ENCODE measurements at regions not wholly inside any gene's neighbourhood (a gene's known extent, or its start where the extent isn't known, plus 50 kb on each side); places are given as distances from the start of the nearest gene placed in this dataset.

DNA sequence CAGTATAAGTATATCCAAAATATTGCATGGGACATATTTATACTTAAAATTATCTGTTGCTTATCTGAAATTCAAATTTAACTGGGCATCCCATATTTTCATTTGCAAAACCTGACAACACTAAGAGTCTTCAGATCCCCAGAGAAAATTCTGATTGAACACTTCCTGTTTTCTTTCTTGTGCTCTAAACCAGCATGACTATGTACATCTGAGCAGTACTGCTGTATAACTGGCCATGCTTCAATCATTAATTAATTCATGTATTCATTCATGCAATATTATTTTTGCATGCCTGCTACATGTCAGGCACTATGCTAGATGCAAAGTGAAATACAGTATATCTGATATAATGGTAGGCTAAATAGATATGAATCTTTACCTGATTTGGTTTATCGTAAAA, 461.2 kb downstream of the TLR4 start:
- TF ChIP-seq SNAI2 (CRISPR knock-in tag; IDR thresholded peaks at IDR 0.05), result no peak
- no peak for ATAC-seq

- TF ChIP-seq ISL1 (CRISPR knock-in tag; IDR thresholded peaks at IDR 0.05) (no peak), BACH2 (CRISPR knock-in tag; IDR thresholded peaks at IDR 0.05; ENCODE audit: borderline replicate concordance) (no peak), CSDC2 (CRISPR knock-in tag; IDR thresholded peaks at IDR 0.05) (no peak), GLIS3 (CRISPR knock-in tag; IDR thresholded peaks at IDR 0.05) (no peak), ZNF70 (CRISPR knock-in tag; IDR thresholded peaks at IDR 0.05) (no peak), PPARA (CRISPR knock-in tag; IDR thresholded peaks at IDR 0.05; ENCODE audit: borderline replicate concordance) (no peak), ZC3H10 (CRISPR knock-in tag; IDR thresholded peaks at IDR 0.05) (no peak), ZNF8 (CRISPR knock-in tag; IDR thresholded peaks at IDR 0.05) (no peak), ZNF565 (CRISPR knock-in tag; conservative IDR thresholded peaks at IDR 0.05; ENCODE audit: low read depth) (no peak)
- TF ChIP-seq, protein P1, sequence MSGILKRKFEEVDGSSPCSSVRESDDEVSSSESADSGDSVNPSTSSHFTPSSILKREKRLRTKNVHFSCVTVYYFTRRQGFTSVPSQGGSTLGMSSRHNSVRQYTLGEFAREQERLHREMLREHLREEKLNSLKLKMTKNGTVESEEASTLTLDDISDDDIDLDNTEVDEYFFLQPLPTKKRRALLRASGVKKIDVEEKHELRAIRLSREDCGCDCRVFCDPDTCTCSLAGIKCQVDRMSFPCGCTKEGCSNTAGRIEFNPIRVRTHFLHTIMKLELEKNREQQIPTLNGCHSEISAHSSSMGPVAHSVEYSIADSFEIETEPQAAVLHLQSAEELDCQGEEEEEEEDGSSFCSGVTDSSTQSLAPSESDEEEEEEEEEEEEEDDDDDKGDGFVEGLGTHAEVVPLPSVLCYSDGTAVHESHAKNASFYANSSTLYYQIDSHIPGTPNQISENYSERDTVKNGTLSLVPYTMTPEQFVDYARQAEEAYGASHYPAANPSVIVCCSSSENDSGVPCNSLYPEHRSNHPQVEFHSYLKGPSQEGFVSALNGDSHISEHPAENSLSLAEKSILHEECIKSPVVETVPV (CRISPR knock-in tag; IDR thresholded peaks at IDR 0.05), result no peak
- ATAC-seq, result no peak
Observed at GRCh38 chr9:118170032-118170955, 466.1 kb downstream of the TLR4 start.

- TF ChIP-seq ZNF70 (CRISPR knock-in tag; IDR thresholded peaks at IDR 0.05) (no peak), ARNTL (CRISPR knock-in tag; IDR thresholded peaks at IDR 0.05; ENCODE audit: borderline replicate concordance, low read depth) (no peak), ZFP3 (CRISPR knock-in tag; IDR thresholded peaks at IDR 0.05) (no peak), ZC3H10 (CRISPR knock-in tag; IDR thresholded peaks at IDR 0.05) (no peak), RARB (CRISPR knock-in tag; IDR thresholded peaks at IDR 0.05) (no peak)
- TF ChIP-seq, protein P2, sequence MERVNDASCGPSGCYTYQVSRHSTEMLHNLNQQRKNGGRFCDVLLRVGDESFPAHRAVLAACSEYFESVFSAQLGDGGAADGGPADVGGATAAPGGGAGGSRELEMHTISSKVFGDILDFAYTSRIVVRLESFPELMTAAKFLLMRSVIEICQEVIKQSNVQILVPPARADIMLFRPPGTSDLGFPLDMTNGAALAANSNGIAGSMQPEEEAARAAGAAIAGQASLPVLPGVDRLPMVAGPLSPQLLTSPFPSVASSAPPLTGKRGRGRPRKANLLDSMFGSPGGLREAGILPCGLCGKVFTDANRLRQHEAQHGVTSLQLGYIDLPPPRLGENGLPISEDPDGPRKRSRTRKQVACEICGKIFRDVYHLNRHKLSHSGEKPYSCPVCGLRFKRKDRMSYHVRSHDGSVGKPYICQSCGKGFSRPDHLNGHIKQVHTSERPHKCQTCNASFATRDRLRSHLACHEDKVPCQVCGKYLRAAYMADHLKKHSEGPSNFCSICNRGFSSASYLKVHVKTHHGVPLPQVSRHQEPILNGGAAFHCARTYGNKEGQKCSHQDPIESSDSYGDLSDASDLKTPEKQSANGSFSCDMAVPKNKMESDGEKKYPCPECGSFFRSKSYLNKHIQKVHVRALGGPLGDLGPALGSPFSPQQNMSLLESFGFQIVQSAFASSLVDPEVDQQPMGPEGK (CRISPR knock-in tag; IDR thresholded peaks at IDR 0.05; ENCODE audit: borderline replicate concordance), result no peak
- ATAC-seq, result no peak
Observed at GRCh38 chr9:118177241-118177640, 473.0 kb downstream of the TLR4 start.

- TF ChIP-seq TSHZ2 (CRISPR knock-in tag; IDR thresholded peaks at IDR 0.05) (no peak), ZNF565 (CRISPR knock-in tag; conservative IDR thresholded peaks at IDR 0.05; ENCODE audit: low read depth) (no peak), CREB5 (CRISPR knock-in tag; IDR thresholded peaks at IDR 0.05; ENCODE audit: low read depth) (no peak), ZFP30 (CRISPR knock-in tag; IDR thresholded peaks at IDR 0.05) (no peak), ISL1 (CRISPR knock-in tag; IDR thresholded peaks at IDR 0.05) (no peak), CSDC2 (CRISPR knock-in tag; IDR thresholded peaks at IDR 0.05) (no peak), TOX (CRISPR knock-in tag; IDR thresholded peaks at IDR 0.05; ENCODE audit: borderline replicate concordance) (no peak), OSR1 (CRISPR knock-in tag; IDR thresholded peaks at IDR 0.05) (no peak), GLIS3 (CRISPR knock-in tag; IDR thresholded peaks at IDR 0.05) (no peak)
- TF ChIP-seq, protein P1 (CRISPR knock-in tag; IDR thresholded peaks at IDR 0.05), result no peak
- TF ChIP-seq, protein P2 (CRISPR knock-in tag; IDR thresholded peaks at IDR 0.05; ENCODE audit: borderline replicate concordance), result no peak
- no peak for ATAC-seq
Observed at GRCh38 chr9:118183576-118183975, 479.4 kb downstream of the TLR4 start.
